HG02938 (cell line): ENCODE measurements at regions not wholly inside any gene's neighbourhood (a gene's known extent, or its start where the extent isn't known, plus 50 kb on each side); places are given as distances from the start of the nearest gene placed in this dataset.

Experiments used
- ATAC-seq: cut with Tn5 transposase; IDR thresholded peaks from one replicate; pipeline ENCODE4 v1.9.1; 2021; ENCODE audit warnings: mild to moderate bottlenecking, moderate library complexity; ENCODE audit not compliant: unreplicated experiment

- no peak for ATAC-seq
Measured at GRCh38 chr11:71201936-71202597, 50.3 kb downstream of the SHANK2 start.

DNA sequence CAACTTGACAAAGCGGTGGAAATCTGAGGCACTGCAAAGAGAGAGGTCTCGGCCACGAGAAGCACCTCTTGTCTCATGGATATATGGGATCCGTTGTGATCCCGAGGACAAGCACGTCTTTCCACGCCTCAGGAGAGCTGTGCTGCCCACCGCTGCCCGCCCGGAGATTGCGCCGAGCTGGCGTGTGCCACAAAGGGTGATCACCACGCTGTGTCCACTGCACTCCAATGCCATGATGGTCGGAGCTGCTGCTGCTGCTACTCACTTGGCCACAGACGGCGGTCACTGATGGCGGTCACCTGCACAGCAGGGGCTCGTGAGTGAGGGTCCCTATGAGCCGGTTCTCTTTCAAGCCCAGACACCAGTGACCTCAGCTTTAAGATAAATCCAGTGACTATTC lies 51.1 kb downstream of the SHANK2 start:
- ATAC-seq, result no peak

GRCh38 chr11:71200761-71201160 lies 51.6 kb downstream of the SHANK2 start:
- ATAC-seq, result no peak

- ATAC-seq, result no peak
Measured at GRCh38 chr11:71200172-71200716, 52.1 kb downstream of the SHANK2 start.

GRCh38 chr11:71199226-71199820 lies 53.1 kb downstream of the SHANK2 start:
- no peak for ATAC-seq

DNA sequence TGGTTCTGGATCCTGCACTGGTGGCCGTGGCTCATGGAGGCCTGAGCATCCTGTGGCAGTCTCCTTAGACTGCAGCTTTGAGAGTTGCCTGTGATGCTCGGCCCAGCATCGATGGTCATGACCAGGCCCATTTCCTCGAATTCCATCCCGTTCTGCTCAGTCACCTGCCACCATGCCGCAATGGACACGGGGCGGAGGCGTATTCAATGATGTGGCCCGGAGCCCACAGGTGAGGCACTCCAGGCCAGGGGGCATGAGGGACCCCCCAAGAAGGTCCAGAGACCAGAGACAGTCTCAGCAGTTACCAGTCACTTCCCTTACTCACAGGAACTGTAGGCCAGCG lies 53.6 kb downstream of the SHANK2 start:
- ATAC-seq, result no peak

DNA sequence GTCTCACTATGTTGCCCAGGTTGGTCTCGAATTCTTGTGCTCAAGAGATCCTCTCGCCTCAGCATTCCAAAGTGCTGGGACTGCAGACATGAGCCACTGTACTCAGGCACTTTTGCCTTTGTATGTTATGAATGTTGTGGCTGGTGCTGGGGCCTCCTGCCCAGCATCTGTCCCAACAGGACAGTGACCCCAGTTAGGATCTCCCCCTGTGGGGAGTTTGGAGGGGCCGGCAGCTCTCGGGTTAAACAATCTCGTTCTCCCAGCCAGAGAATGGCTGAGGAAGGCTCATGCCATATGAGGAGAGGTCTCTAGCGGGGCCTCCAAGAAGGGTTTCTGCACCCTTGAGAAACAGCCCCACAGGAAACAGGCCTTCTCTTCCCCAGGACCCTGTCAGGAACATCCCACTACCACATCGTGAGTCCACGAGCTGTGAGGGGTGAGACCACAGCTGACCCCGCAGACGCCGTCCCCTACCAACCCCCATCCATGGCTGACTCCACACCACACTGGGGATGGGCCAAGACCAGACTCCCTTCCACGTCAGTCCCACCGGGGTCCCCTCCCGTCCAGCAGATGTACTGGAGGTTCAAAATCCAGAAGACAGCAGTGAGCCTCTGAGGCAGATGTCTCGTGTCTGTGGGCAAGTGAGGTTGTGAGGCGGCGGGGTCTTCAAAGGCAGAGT lies 54.1 kb downstream of the SHANK2 start:
- ATAC-seq, result no peak

- no peak for ATAC-seq
Measured at GRCh38 chr11:71197096-71197495, 55.3 kb downstream of the SHANK2 start.

- no peak for ATAC-seq
Measured at GRCh38 chr11:71194710-71195109, 57.7 kb downstream of the SHANK2 start.

- ATAC-seq, result no peak
Measured at GRCh38 chr11:71193431-71193830, 58.9 kb downstream of the SHANK2 start.

DNA sequence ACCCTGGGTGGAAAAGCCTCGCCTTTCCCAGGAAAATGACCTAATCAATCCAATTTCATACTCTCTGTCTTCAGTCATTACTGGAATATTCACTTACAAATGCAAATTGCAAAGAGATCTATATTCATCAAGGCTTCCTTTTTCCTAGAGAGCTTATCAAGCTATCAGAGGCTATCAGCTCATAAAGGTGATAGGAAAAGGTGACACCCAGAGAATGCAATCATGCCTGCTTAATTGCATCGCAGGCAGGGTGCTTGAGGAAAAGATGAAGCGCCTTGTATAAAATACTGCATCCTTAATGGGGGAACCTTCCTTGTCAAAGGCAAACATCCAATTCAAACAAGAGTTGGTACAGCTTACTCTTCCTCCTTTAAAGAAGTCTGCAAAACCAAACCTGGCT lies 59.7 kb downstream of the SHANK2 start:
- no peak for ATAC-seq

- no peak for ATAC-seq
Measured at GRCh38 chr11:71191201-71191600, 61.2 kb downstream of the SHANK2 start.

DNA sequence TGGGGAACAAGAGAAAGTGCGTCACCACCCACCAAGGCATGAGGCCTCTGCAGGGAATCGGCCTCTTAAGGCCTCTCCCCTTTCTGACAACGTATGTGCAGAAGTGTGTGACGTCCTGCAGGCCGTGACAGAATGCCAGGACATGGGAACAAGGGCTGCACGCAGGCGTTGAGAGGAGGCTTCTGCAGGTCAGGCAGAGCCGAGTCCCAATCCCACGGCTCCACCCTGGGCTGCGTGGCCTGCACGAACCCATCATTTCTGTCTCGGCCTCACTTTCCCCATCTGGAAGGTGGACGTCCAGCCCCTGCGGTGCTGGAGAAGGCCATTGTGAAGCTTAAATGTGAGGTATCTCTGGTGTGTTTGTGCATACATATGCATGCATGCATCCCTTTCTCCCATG lies 61.8 kb downstream of the SHANK2 start:
- no peak for ATAC-seq

DNA sequence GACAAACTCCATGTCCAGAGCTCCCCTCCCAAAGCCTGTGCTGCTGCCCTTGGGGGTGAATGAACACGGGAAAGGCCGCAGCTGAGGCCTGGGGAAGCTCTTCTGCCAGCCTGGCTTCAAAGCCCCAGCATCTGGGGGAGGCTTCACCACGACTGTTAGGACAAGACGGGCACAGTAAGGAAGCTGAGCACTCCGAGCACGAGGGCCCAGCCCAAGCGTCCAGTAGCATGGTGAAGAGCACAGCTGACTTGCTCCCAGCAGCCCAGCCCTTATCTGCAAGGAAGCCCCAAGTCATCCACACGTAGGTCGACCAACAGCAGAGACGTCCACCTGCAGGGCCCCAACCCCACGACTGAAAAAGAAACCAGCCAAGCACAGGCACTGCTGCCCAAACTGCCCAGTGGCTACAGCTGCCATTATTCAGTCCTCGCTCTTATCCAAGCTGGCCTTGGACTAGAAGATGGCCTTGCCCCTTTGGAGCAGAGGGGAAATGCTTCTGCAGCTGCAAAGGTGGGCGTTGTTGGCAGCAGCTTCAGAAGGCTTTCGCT lies 62.5 kb downstream of the SHANK2 start:
- no peak for ATAC-seq

DNA sequence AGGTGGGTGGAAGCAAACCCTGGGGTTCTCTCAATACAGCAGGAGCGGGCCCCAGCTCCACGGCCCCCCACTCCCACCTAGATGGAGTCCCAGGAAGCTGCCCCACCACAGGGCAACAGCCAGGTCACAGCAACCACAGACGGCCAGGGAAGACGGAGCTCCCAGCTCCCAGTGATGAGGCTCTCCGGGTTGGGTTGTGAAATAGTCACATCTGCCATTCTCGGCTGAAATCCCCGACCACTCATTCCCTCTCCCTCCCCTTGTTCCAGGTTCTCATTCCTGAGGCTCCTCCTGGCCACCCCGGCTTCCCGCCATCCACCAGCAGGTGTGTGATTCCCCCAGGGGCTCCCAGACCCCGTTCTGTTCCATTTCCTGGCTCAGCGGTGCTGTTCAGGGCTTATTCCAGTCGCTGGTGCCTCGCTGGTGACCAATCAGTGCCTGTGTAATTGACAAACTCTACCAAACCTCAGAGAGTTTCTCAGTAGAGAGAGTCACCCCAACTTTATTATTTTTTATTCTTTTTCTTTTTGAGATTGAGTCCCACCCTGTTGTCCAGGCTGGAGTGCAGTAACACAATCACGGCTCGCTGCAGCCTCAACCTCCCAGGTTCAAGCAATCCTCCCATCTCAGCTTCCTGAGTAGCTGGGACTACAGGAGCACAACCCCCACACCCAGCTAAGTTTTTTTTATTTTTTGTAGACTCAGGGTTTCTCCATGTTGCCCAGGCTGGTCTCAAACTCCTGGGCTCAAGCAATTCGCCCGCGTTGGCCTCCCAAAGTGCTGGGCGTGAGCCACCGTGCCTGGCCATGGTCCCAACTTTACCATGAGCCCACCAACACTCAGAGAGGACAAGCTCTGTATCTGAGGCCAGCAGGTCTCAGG lies 63.2 kb downstream of the SHANK2 start:
- no peak for ATAC-seq

- ATAC-seq, result no peak
Measured at GRCh38 chr11:71188073-71188472, 64.3 kb downstream of the SHANK2 start.

GRCh38 chr11:71186806-71187205 lies 65.6 kb downstream of the SHANK2 start:
- no peak for ATAC-seq

GRCh38 chr11:71185411-71185810 lies 67.0 kb downstream of the SHANK2 start:
- ATAC-seq, result no peak

- no peak for ATAC-seq
Measured at GRCh38 chr11:71184421-71185210, 67.8 kb downstream of the SHANK2 start.

DNA sequence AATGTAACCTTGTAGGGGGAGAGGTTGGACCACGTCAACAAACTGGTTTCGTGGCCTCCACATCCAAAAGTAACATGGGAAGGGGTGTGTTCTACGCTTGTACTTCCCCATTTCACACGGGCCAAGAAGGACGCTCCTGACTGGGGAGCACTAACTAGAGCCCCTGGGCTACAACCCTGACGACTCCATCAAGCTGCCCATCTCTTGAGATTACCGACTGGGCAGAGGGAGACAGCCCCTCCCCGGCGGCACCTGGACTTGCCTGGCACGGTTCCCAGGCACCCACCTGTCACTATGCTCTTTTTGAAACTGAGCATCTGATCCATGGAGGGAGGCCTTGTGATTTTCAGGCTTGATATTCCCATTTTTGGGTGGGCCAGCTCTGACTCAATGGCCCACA lies 68.5 kb downstream of the SHANK2 start:
- ATAC-seq, result no peak
